ENCODE measurements at regions not wholly inside any gene's neighbourhood (a gene's known extent, or its start where the extent isn't known, plus 50 kb on each side); places are given as distances from the start of the nearest gene placed in this dataset.

GRCh38 chrX:67342138-67342537 is 201.7 kb upstream of the AR start:
- H2AFZ ChIP-seq (ENCODE audit: low read length), result no peak overlapping the region
- no peak overlapping the region for H3K4me3 ChIP-seq (replicated peaks in 1 of 3; ENCODE audit: insufficient read depth in 1 of 3, low read depth in 2 of 3, low read length in 3 of 3)
- intact Hi-C loops (cut with micrococcal nuclease; ENCODE audit: unreplicated experiment) (no loop called here), in situ Hi-C loops (cut with HindIII; ENCODE audit: extremely low pct_ligation_motif_present, low pct_unique_long_range_greater_than_20kb) (no loop called here)
- FAIRE-seq (no peak), DNase-seq (ENCODE audit: low spot score) (no peak), ATAC-seq (no peak)
- H3K27ac ChIP-seq (ENCODE audit: extremely low read length, insufficient read depth, low read length), result no peak overlapping the region
- no peak overlapping the region for H3K4me2 ChIP-seq (ENCODE audit: low read depth, low read length)
- no peaks in the 10 kb centered on the region for H4K20me1 ChIP-seq (ENCODE audit: insufficient read depth, low read length)
- no peaks in the 10 kb centered on the region for H3K27me3 ChIP-seq (ENCODE audit: control insufficient read depth in 1 of 2, insufficient read depth in 2 of 2, low read length in 2 of 2)
- BruUV-seq (replicated peaks), result no TSS peak
- ChIA-PET CTCF (ENCODE audit: low intra/inter-chr PET ratio, low total read pairs) (no interaction called here), POLR2A (no interaction called here)
- no peaks in the 10 kb centered on the region for H3K4me1 ChIP-seq (ENCODE audit: insufficient read depth, low read length)
- no peaks in the 10 kb centered on the region for H3K36me3 ChIP-seq (replicated peaks in 1 of 2; ENCODE audit: control insufficient read depth in 1 of 2, insufficient read depth in 2 of 2, low read length in 2 of 2)
- TF ChIP-seq ZSCAN21 (CRISPR knock-in tag; IDR thresholded peaks at IDR 0.05; ENCODE audit: borderline replicate concordance), result no peak
- TF ChIP-seq ZNF468 (CRISPR knock-in tag; IDR thresholded peaks at IDR 0.05), result no peak
- no peak for TF ChIP-seq ZNF207 (IDR thresholded peaks at IDR 0.05; ENCODE audit: borderline replicate concordance)
- no peak for TF ChIP-seq GABPB1 (CRISPR knock-in tag; IDR thresholded peaks at IDR 0.05)
- TF ChIP-seq SMARCC2 (IDR thresholded peaks at IDR 0.05), result no peak
- TF ChIP-seq ZHX1 (CRISPR knock-in tag; IDR thresholded peaks at IDR 0.05; ENCODE audit: low read depth), result no peak
- TF ChIP-seq ZNF556 (CRISPR knock-in tag; IDR thresholded peaks at IDR 0.05; ENCODE audit: borderline replicate concordance), result no peak
- TF ChIP-seq, protein P1, sequence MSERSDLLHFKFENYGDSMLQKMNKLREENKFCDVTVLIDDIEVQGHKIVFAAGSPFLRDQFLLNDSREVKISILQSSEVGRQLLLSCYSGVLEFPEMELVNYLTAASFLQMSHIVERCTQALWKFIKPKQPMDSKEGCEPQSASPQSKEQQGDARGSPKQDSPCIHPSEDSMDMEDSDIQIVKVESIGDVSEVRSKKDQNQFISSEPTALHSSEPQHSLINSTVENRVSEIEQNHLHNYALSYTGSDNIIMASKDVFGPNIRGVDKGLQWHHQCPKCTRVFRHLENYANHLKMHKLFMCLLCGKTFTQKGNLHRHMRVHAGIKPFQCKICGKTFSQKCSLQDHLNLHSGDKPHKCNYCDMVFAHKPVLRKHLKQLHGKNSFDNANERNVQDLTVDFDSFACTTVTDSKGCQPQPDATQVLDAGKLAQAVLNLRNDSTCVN (CRISPR knock-in tag; IDR thresholded peaks at IDR 0.05; ENCODE audit: borderline replicate concordance), result no peak
- TF ChIP-seq, protein P2, sequence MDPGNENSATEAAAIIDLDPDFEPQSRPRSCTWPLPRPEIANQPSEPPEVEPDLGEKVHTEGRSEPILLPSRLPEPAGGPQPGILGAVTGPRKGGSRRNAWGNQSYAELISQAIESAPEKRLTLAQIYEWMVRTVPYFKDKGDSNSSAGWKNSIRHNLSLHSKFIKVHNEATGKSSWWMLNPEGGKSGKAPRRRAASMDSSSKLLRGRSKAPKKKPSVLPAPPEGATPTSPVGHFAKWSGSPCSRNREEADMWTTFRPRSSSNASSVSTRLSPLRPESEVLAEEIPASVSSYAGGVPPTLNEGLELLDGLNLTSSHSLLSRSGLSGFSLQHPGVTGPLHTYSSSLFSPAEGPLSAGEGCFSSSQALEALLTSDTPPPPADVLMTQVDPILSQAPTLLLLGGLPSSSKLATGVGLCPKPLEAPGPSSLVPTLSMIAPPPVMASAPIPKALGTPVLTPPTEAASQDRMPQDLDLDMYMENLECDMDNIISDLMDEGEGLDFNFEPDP (CRISPR knock-in tag; conservative IDR thresholded peaks at IDR 0.05), result no peak
- no peak for TF ChIP-seq SRSF4 (IDR thresholded peaks at IDR 0.05; ENCODE audit: low read depth, low read length, poor library complexity, severe bottlenecking)
- no peak overlapping the region for H3K9ac ChIP-seq (ENCODE audit: insufficient read depth, low read depth, low read length)
- H3K79me2 ChIP-seq (ENCODE audit: insufficient read depth, low read length), result no peaks in the 10 kb centered on the region
- H3K9me3 ChIP-seq (ENCODE audit: low read length), result peaks cover 80% of the 10 kb centered on the region
- WGBS (ENCODE audit: low lambda C conversion rate), result 0% methylated on average over 1 of the region's 1 CpG

All from HepG2 (cell line).